ENCODE measurements at regions not wholly inside any gene's neighbourhood (a gene's known extent, or its start where the extent isn't known, plus 50 kb on each side); places are given as distances from the start of the nearest gene placed in this dataset.

DNA sequence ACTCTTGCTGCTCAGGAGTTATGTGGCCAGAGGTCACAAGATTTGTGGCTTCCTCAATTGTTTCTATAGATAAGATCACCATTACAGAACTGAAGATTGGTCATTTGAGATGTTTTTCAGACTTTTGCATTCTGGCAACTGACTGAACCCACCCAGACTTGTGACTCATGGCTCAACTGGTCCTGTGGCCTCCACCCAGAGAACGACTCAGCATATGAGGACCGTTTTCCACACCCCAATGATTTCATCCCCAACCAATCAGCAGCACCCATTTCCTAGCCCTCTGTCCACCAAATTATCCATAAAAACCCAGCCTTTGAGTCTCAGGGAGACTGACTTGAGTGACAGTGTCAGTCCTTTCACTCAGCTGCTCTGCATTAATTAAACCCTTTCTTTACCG, 143.2 kb upstream of the ASIC2 start:
- TF ChIP-seq POLR2A (IDR thresholded peaks at IDR 0.05): no peak
- TF ChIP-seq, protein P1, sequence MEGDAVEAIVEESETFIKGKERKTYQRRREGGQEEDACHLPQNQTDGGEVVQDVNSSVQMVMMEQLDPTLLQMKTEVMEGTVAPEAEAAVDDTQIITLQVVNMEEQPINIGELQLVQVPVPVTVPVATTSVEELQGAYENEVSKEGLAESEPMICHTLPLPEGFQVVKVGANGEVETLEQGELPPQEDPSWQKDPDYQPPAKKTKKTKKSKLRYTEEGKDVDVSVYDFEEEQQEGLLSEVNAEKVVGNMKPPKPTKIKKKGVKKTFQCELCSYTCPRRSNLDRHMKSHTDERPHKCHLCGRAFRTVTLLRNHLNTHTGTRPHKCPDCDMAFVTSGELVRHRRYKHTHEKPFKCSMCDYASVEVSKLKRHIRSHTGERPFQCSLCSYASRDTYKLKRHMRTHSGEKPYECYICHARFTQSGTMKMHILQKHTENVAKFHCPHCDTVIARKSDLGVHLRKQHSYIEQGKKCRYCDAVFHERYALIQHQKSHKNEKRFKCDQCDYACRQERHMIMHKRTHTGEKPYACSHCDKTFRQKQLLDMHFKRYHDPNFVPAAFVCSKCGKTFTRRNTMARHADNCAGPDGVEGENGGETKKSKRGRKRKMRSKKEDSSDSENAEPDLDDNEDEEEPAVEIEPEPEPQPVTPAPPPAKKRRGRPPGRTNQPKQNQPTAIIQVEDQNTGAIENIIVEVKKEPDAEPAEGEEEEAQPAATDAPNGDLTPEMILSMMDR (IDR thresholded peaks at IDR 0.05): no peak

Measured in esophagus squamous epithelium (tissue), 4 donors.